Lung (tissue), 11 donors: ENCODE measurements at regions not wholly inside any gene's neighbourhood (a gene's known extent, or its start where the extent isn't known, plus 50 kb on each side); places are given as distances from the start of the nearest gene placed in this dataset.

Source experiments
- ATAC-seq: fragments of 200-7000 bp; cut with Tn5 transposase; one replicate; pipeline ENCODE4 v1.9.1; 2020; ENCODE audit warnings: moderate number of reproducible peaks; ENCODE audit not compliant: insufficient read depth, low FRiP score
- DNase-seq, 3 donors: peaks; one replicate each; pipeline ENCODE4 v3.0.0-alpha.2; 2013 to 2017
- H3K27ac ChIP-seq, 2 donors: one replicate each; pipeline ENCODE4 v1.5.1; 2013; ENCODE audit warnings: mild to moderate bottlenecking in 2 of 2, moderate library complexity in 2 of 2, control low read depth in 1 of 2, inconsistent platforms in 1 of 2, low read depth in 1 of 2, low read length in 1 of 2
- H3K27me3 ChIP-seq, 3 donors: one replicate each; pipeline ENCODE4 v1.5.1; 2013; ENCODE audit warnings: low read length in 2 of 3; ENCODE audit not compliant: control insufficient read depth in 3 of 3, insufficient read depth in 3 of 3
- H3K36me3 ChIP-seq, 4 donors: one replicate each; pipeline ENCODE4 v1.5.1; 2013; ENCODE audit warnings: low read length in 4 of 4, mild to moderate bottlenecking in 1 of 4, moderate library complexity in 1 of 4; ENCODE audit not compliant: control insufficient read depth in 4 of 4, insufficient read depth in 4 of 4
- H3K4me1 ChIP-seq, 5 donors: one replicate each; pipeline ENCODE4 v1.5.1; 2013; ENCODE audit warnings: low read length in 5 of 5, mild to moderate bottlenecking in 2 of 5, moderate library complexity in 1 of 5; ENCODE audit not compliant: control insufficient read depth in 5 of 5, insufficient read depth in 5 of 5
- H3K4me3 ChIP-seq: one replicate; pipeline ENCODE4 v1.5.1; 2013; ENCODE audit warnings: mild to moderate bottlenecking, control low read depth, moderate library complexity
- H3K9ac ChIP-seq, 2 donors: one replicate each; pipeline ENCODE4 v1.5.1; 2013; ENCODE audit warnings: low read length in 2 of 2, control low read depth in 1 of 2; ENCODE audit not compliant: insufficient read depth in 1 of 2
- H3K9me3 ChIP-seq, 4 donors: one replicate each; pipeline ENCODE4 v1.5.1; 2013; ENCODE audit warnings: low read length in 3 of 4, mild to moderate bottlenecking in 1 of 4, moderate library complexity in 1 of 4; ENCODE audit not compliant: control insufficient read depth in 4 of 4, insufficient read depth in 3 of 4
- WGBS, 2 donors: extraction: QIAGEN DNeasy Blood & Tissue Kit; methylation state at CpG; one replicate each; pipeline ENCODE4 v1.1.7; 2013; 5-methylcytosine and 5-hydroxymethylcytosine counted together
- TF ChIP-seq, protein P1 (sequence below): IDR thresholded peaks from 2 replicates; pipeline ENCODE4 v1.5.1; 2012; ENCODE audit warnings: mild to moderate bottlenecking; ENCODE audit errors: control extremely low read depth, extremely low read depth
- donor health status: control.
- donor health status: control.
- donor health status: Bipolar disorder and iron deficiency.
- donor health status: healthy.
- donor health status: DM: yes; HTN: yes; CAD: no.

- no peak overlapping the region for H3K9ac ChIP-seq
- no peak overlapping the region for H3K27ac ChIP-seq
- TF ChIP-seq, protein P1, sequence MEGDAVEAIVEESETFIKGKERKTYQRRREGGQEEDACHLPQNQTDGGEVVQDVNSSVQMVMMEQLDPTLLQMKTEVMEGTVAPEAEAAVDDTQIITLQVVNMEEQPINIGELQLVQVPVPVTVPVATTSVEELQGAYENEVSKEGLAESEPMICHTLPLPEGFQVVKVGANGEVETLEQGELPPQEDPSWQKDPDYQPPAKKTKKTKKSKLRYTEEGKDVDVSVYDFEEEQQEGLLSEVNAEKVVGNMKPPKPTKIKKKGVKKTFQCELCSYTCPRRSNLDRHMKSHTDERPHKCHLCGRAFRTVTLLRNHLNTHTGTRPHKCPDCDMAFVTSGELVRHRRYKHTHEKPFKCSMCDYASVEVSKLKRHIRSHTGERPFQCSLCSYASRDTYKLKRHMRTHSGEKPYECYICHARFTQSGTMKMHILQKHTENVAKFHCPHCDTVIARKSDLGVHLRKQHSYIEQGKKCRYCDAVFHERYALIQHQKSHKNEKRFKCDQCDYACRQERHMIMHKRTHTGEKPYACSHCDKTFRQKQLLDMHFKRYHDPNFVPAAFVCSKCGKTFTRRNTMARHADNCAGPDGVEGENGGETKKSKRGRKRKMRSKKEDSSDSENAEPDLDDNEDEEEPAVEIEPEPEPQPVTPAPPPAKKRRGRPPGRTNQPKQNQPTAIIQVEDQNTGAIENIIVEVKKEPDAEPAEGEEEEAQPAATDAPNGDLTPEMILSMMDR: no peak
- H3K4me3 ChIP-seq: no peak overlapping the region
- peaks cover 0 to 5% (median 0%) of the 10 kb centered on the region in 5 donors for H3K4me1 ChIP-seq
- no peak for ATAC-seq
- H3K9me3 ChIP-seq: no peaks in the 10 kb centered on the region
- DNase-seq: no peak
- H3K36me3 ChIP-seq: no peaks in the 10 kb centered on the region
- no peaks in the 10 kb centered on the region for H3K27me3 ChIP-seq
- 25 to 39% methylated on average over 7 of the region's 7 CpGs for WGBS, 2 donors
These were observed 230.5 kb downstream of the EFCAB11 start for GRCh38 chr14:89723930-89724627.

GRCh38 chr14:89721956-89722355 lies 232.6 kb downstream of the EFCAB11 start:
- TF ChIP-seq, protein P1: no peak
- DNase-seq: peak; percentile 69 to 79 (median 71)
- no peak for ATAC-seq
- Histone ChIP-seq H3K9me3 (no peaks in the 10 kb centered on the region), H3K4me1 (peaks cover 0 to 5% (median 0%) of the 10 kb centered on the region in 5 donors), H3K9ac (peak overlapping the region in 1 of 2 donors; percentile 8), H3K36me3 (no peaks in the 10 kb centered on the region), H3K4me3 (no peak overlapping the region), H3K27me3 (no peaks in the 10 kb centered on the region), H3K27ac (no peak overlapping the region)
- WGBS, 2 donors: 79 to 81% methylated on average over 6 of the region's 6 CpGs

- H3K4me3 ChIP-seq: no peak overlapping the region
- peak overlapping the region in 1 of 2 donors; percentile 66 for H3K27ac ChIP-seq
- TF ChIP-seq, protein P1: no peak
- no peaks in the 10 kb centered on the region for H3K9me3 ChIP-seq
- ATAC-seq (peak; percentile 56), DNase-seq (peak; percentile 19 to 37 (median 36))
- H3K27me3 ChIP-seq: no peaks in the 10 kb centered on the region
- no peak overlapping the region for H3K9ac ChIP-seq
- peaks cover 0 to 5% (median 0%) of the 10 kb centered on the region in 5 donors for H3K4me1 ChIP-seq
- H3K36me3 ChIP-seq: no peaks in the 10 kb centered on the region
- WGBS, 2 donors: 30 to 51% methylated on average over 11 of the region's 11 CpGs
These were observed 233.5 kb downstream of the EFCAB11 start for GRCh38 chr14:89720741-89721729.
